ENCODE measurements at regions not wholly inside any gene's neighbourhood (a gene's known extent, or its start where the extent isn't known, plus 50 kb on each side); places are given as distances from the start of the nearest gene placed in this dataset.

DNA sequence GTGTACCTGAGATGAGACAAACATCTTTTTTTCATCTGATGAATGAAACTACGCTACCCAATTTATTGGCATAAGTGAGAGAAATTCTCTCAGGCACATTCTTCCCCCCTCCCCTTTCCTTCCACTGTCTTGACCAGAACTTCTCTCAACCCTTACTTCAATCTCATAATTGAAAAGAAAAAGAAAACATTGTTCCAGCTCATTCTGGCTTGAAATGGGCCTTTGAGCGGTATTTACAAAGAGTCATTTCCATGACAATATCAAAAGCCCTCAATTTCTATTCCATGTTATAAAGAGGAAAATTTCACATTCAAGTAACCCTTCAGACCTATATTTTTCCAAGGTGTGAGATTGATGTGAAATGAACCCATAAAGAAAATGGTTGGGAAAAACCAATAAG is 145.9 kb downstream of the PCSK1 start:
- Histone ChIP-seq H3K4me2 (ENCODE audit: low read length) (no peak overlapping the region), H3K27ac (ENCODE audit: low read depth, low read length, poor library complexity, severe bottlenecking) (no peak overlapping the region)
- TF ChIP-seq, protein P1, sequence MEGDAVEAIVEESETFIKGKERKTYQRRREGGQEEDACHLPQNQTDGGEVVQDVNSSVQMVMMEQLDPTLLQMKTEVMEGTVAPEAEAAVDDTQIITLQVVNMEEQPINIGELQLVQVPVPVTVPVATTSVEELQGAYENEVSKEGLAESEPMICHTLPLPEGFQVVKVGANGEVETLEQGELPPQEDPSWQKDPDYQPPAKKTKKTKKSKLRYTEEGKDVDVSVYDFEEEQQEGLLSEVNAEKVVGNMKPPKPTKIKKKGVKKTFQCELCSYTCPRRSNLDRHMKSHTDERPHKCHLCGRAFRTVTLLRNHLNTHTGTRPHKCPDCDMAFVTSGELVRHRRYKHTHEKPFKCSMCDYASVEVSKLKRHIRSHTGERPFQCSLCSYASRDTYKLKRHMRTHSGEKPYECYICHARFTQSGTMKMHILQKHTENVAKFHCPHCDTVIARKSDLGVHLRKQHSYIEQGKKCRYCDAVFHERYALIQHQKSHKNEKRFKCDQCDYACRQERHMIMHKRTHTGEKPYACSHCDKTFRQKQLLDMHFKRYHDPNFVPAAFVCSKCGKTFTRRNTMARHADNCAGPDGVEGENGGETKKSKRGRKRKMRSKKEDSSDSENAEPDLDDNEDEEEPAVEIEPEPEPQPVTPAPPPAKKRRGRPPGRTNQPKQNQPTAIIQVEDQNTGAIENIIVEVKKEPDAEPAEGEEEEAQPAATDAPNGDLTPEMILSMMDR (IDR thresholded peaks at IDR 0.05; ENCODE audit: low read length) = no peak
- TF ChIP-seq EZH2 (IDR thresholded peaks at IDR 0.05; ENCODE audit: borderline replicate concordance, low read length) = no peak

DNA sequence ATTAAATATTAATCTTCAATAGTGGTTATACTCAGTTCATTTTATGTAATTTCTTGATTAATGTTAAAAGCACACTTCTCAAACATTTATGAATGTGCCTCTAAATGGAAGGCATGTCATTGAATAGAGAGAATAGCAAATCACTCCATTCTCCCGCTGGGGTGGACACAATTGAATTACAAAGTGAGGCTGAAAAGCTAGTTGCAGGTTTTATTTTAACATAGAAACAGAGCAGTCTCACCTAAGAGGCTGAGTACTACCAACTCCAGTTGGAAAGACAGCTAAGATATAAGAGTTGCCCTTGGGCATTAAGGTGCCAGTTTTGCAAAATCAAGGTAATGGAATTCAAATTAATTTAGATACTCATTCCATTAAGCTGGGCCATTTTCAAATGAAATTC is 147.2 kb downstream of the PCSK1 start:
- Histone ChIP-seq H3K36me3 (ENCODE audit: insufficient read depth, low read length) (no peaks in the 10 kb centered on the region), H3K27ac (ENCODE audit: low read depth, low read length, poor library complexity, severe bottlenecking) (no peak overlapping the region), H3F3A (ENCODE audit: insufficient read depth, low read length) (no peaks in the 10 kb centered on the region), H3K4me2 (ENCODE audit: low read length) (no peak overlapping the region), H3K9me2 (ENCODE audit: low read depth, low read length) (no peaks in the 10 kb centered on the region), H3K27me3 (ENCODE audit: insufficient read depth, low read length) (no peaks in the 10 kb centered on the region), H3K4me1 (ENCODE audit: insufficient read depth, low read length, severe bottlenecking) (no peaks in the 10 kb centered on the region), H3K9ac (ENCODE audit: low read length) (no peak overlapping the region), H3K79me2 (ENCODE audit: insufficient read depth, low read length) (no peaks in the 10 kb centered on the region), H4K20me1 (ENCODE audit: insufficient read depth, low read length) (no peaks in the 10 kb centered on the region), H3K9me3 (ENCODE audit: low read length) (no peaks in the 10 kb centered on the region), H3K4me3 (ENCODE audit: low read depth, low read length, poor library complexity, severe bottlenecking) (no peak overlapping the region), H2AFZ (ENCODE audit: low read length) (no peak overlapping the region)
- TF ChIP-seq, protein P1 (IDR thresholded peaks at IDR 0.05; ENCODE audit: low read length) = no peak
- no peak for TF ChIP-seq EZH2 (IDR thresholded peaks at IDR 0.05; ENCODE audit: borderline replicate concordance, low read length)

More for the DNA sequence above, 145.9 kb downstream of the PCSK1 start:
- no peak overlapping the region for H3K9ac ChIP-seq (ENCODE audit: low read length)
- no peaks in the 10 kb centered on the region for H3K36me3 ChIP-seq (ENCODE audit: insufficient read depth, low read length)
- no peaks in the 10 kb centered on the region for H3K27me3 ChIP-seq (ENCODE audit: insufficient read depth, low read length)
- H2AFZ ChIP-seq (ENCODE audit: low read length) = no peak overlapping the region
- H3K79me2 ChIP-seq (ENCODE audit: insufficient read depth, low read length) = no peaks in the 10 kb centered on the region
- no peaks in the 10 kb centered on the region for H3K9me3 ChIP-seq (ENCODE audit: low read length)
- H3F3A ChIP-seq (ENCODE audit: insufficient read depth, low read length) = no peaks in the 10 kb centered on the region
- no peaks in the 10 kb centered on the region for H3K9me2 ChIP-seq (ENCODE audit: low read depth, low read length)
- no peak overlapping the region for H3K4me3 ChIP-seq (ENCODE audit: low read depth, low read length, poor library complexity, severe bottlenecking)
- no peaks in the 10 kb centered on the region for H3K4me1 ChIP-seq (ENCODE audit: insufficient read depth, low read length, severe bottlenecking)
- H4K20me1 ChIP-seq (ENCODE audit: insufficient read depth, low read length) = no peaks in the 10 kb centered on the region

DNA sequence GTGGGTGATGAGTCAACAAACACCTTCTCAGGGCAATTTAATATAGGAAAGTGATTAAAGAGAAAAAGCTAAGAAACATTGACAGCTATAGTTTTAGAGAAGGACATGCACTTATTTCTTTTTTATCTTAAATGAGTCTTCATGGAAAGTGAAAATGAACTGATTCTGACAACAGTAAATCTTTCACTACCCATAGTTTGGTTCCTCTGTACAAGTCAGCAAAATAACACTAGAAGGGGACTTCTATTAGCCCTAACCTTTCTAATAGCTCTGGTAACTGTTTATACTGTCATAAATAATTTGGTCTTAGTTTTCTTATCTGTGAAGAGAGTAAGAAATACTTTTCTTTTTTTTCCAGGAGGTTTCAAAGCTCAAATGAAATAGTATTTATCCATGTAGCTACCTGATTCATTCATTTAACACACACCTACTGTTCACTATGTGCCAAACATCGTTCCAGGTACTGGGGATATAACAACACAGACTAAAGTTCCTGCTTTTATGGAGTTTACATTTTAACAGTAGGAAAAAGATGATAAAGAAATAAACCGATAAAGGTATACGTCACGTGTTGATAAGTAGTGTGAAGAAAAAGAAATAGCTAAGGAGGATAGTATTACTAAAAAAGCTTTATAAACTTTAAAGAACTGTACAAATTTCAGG is 148.2 kb downstream of the PCSK1 start:
- no peaks in the 10 kb centered on the region for H3K79me2 ChIP-seq (ENCODE audit: insufficient read depth, low read length)
- H2AFZ ChIP-seq (ENCODE audit: low read length) = no peak overlapping the region
- H3K27ac ChIP-seq (ENCODE audit: low read depth, low read length, poor library complexity, severe bottlenecking) = no peak overlapping the region
- no peaks in the 10 kb centered on the region for H3K9me2 ChIP-seq (ENCODE audit: low read depth, low read length)
- TF ChIP-seq, protein P1 (IDR thresholded peaks at IDR 0.05; ENCODE audit: low read length) = no peak
- TF ChIP-seq EZH2 (IDR thresholded peaks at IDR 0.05; ENCODE audit: borderline replicate concordance, low read length) = no peak
- H4K20me1 ChIP-seq (ENCODE audit: insufficient read depth, low read length) = no peaks in the 10 kb centered on the region
- no peaks in the 10 kb centered on the region for H3K9me3 ChIP-seq (ENCODE audit: low read length)
- no peaks in the 10 kb centered on the region for H3K36me3 ChIP-seq (ENCODE audit: insufficient read depth, low read length)
- no peak overlapping the region for H3K9ac ChIP-seq (ENCODE audit: low read length)
- no peaks in the 10 kb centered on the region for H3K4me1 ChIP-seq (ENCODE audit: insufficient read depth, low read length, severe bottlenecking)
- no peaks in the 10 kb centered on the region for H3F3A ChIP-seq (ENCODE audit: insufficient read depth, low read length)
- no peak overlapping the region for H3K4me2 ChIP-seq (ENCODE audit: low read length)
- H3K27me3 ChIP-seq (ENCODE audit: insufficient read depth, low read length) = no peaks in the 10 kb centered on the region
- H3K4me3 ChIP-seq (ENCODE audit: low read depth, low read length, poor library complexity, severe bottlenecking) = no peak overlapping the region
